OCI-LY7 (cell line): ENCODE measurements at regions not wholly inside any gene's neighbourhood (a gene's known extent, or its start where the extent isn't known, plus 50 kb on each side); places are given as distances from the start of the nearest gene placed in this dataset.

Source experiments
- BruUV-seq: library from RNA; stranded (reverse); fragments of 400-500 nt; replicated peaks from 2 replicates; lab custom pipeline; 2021; lab: Mats Ljungman, UMichigan
- CTCF ChIA-PET: fragments of 300-600 bp; sonication (Branson Sonifier 250); formaldehyde crosslinking; loops from one replicate; lab custom pipeline; 2022; ENCODE audit warnings: antibody characterized with exemption; ENCODE audit not compliant: unreplicated experiment; lab: Charles Lee
- POLR2A ChIA-PET: fragments of 300-600 bp; sonication (Branson Sonifier 250); formaldehyde crosslinking; loops from one replicate; lab custom pipeline; 2022; ENCODE audit warnings: antibody characterized with exemption; lab: Charles Lee
- DNase-seq: peaks from one replicate; pipeline ENCODE4 v3.0.0-alpha.2; 2015; ENCODE audit warnings: low spot score
- H2AFZ ChIP-seq: fragments of 200-600 bp; sonication (generic), shearing (Covaris generic); 2 replicates; pipeline ENCODE4 v1.6.1; 2014; ENCODE audit warnings: mild to moderate bottlenecking, antibody characterized with exemption, low read length, moderate library complexity
- H3K27ac ChIP-seq: fragments of 200-600 bp; sonication (generic); 2 replicates; pipeline ENCODE4 v1.5.1; 2014; ENCODE audit warnings: mixed run types, low read depth, mild to moderate bottlenecking, moderate library complexity, low read length, inconsistent platforms; ENCODE audit not compliant: poor library complexity, severe bottlenecking
- H3K36me3 ChIP-seq: fragments of 200-600 bp; sonication (generic); 2 replicates; pipeline ENCODE4 v1.6.1; 2014; ENCODE audit warnings: mild to moderate bottlenecking, antibody characterized with exemption, low read length, moderate library complexity, mixed read lengths; ENCODE audit not compliant: insufficient read depth
- H3K4me1 ChIP-seq: fragments of 200-600 bp; sonication (generic); 2 replicates; pipeline ENCODE4 v1.5.1; 2014; ENCODE audit warnings: mild to moderate bottlenecking, low read length; ENCODE audit not compliant: insufficient read depth, poor library complexity, severe bottlenecking
- H3K4me2 ChIP-seq: fragments of 200-600 bp; sonication (generic); 2 replicates; pipeline ENCODE4 v1.6.1; 2014; ENCODE audit warnings: mild to moderate bottlenecking, low read length
- H3K4me3 ChIP-seq: fragments of 200-600 bp; sonication (generic); 2 replicates; pipeline ENCODE4 v1.5.1; 2014; ENCODE audit warnings: mild to moderate bottlenecking, low read depth, low read length; ENCODE audit not compliant: poor library complexity, severe bottlenecking
- H3K79me2 ChIP-seq: fragments of 200-600 bp; sonication (generic); 2 replicates; pipeline ENCODE4 v1.6.1; 2016; ENCODE audit warnings: low read depth, mild to moderate bottlenecking, low read length, moderate library complexity, mixed read lengths; ENCODE audit not compliant: insufficient read depth
- H3K9me2 ChIP-seq: fragments of 200-600 bp; sonication (generic); 2 replicates; pipeline ENCODE4 v1.6.1; 2016; ENCODE audit warnings: mild to moderate bottlenecking, low read length, mixed read lengths; ENCODE audit not compliant: insufficient read depth
- H3K9me3 ChIP-seq: fragments of 200-600 bp; sonication (generic); 2 replicates; pipeline ENCODE4 v1.6.1; 2014; ENCODE audit warnings: mild to moderate bottlenecking, mixed run types, low read length, mixed read lengths
- H4K20me1 ChIP-seq: fragments of 200-600 bp; sonication (generic); 2 replicates; pipeline ENCODE4 v1.6.1; 2014; ENCODE audit warnings: mild to moderate bottlenecking, antibody characterized with exemption, low read length, moderate library complexity, mixed read lengths; ENCODE audit not compliant: insufficient read depth
- EZH2phosphoT487 ChIP-seq: fragments of 200-600 bp; sonication (generic); IDR thresholded peaks from 2 replicates; pipeline ENCODE4 v1.6.1; 2018; ENCODE audit warnings: low read depth, borderline replicate concordance, mild to moderate bottlenecking, mixed run types, antibody characterized with exemption, low read length, moderate library complexity, mixed read lengths
- intact Hi-C: fragments of 100-400 bp; cut with micrococcal nuclease; formaldehyde crosslinking; loops from one replicate; pipeline ENCODE4 v1.10.0; 2022; ENCODE audit not compliant: unreplicated experiment
- TF ChIP-seq, protein P1 (sequence below): fragments of 200-600 bp; sonication (generic); conservative IDR thresholded peaks from 2 replicates; pipeline ENCODE4 v1.5.1; 2014; ENCODE audit warnings: mild to moderate bottlenecking, antibody characterized with exemption, low read length, moderate library complexity, mixed read lengths

DNA sequence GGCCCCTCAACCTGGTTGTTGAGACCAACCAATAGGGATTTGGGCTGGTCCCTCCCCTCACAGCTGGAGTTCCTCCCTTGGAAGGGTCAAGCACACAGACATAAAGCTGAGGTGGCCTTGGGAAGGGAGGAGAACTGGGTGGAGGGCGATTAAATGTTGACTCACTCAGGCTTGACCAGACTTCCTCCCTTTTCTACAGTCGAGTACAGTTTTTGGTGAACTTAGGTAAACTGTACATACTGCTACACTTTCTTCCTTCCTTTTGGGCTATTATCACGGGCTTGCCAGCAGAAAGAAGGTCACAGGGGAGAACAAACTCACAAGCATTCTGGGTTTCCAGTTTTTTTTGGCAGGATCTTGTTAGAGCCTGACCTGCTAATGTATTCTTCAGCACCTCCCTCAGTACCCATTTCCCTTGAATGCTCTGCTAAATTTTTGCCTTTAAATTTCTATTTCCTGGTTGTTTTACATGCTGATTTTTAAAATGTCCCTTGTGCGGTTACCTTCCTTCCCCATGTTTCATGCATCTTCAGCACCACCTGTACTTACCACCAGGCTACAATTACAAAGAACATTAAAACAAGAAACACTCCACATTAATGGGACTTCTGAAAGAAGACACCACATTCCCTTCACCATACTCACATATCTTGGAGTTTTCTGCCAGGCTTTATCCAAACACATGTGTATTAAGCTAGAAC lies 135.2 kb upstream of the RASGEF1B start:
- Histone ChIP-seq H3K4me1 (peaks cover 59% of the 10 kb centered on the region), H3K4me3 (peak overlapping the region; percentile 37), H3K9me3 (no peaks in the 10 kb centered on the region), H3K27ac (peak overlapping the region; percentile 76), H4K20me1 (no peaks in the 10 kb centered on the region), H2AFZ (peak overlapping the region; percentile 89), H3K4me2 (peak overlapping the region; percentile 66), H3K36me3 (no peaks in the 10 kb centered on the region), H3K79me2 (no peaks in the 10 kb centered on the region), H3K9me2 (no peaks in the 10 kb centered on the region)
- ChIA-PET POLR2A (interaction anchor here (0.7 to 2.4 kb wide), 8 partner anchors 13 to 49 kb away, joined by 3 to 8 read pairs (median 4); no protein-coding TSS in a partner anchor), CTCF (interaction anchor here (1.0 to 1.3 kb wide), 2 partner anchors 42 to 136 kb away, joined by 3 to 4 read pairs; no protein-coding TSS in a partner anchor)
- BruUV-seq, result no TSS peak
- intact Hi-C loops, result loop anchor here (1.0 to 10.0 kb wide), 2 partner anchors 136 to 238 kb away; partner anchors contain the start of gene RASGEF1B
- no peak for TF ChIP-seq EZH2phosphoT487
- TF ChIP-seq, protein P1, sequence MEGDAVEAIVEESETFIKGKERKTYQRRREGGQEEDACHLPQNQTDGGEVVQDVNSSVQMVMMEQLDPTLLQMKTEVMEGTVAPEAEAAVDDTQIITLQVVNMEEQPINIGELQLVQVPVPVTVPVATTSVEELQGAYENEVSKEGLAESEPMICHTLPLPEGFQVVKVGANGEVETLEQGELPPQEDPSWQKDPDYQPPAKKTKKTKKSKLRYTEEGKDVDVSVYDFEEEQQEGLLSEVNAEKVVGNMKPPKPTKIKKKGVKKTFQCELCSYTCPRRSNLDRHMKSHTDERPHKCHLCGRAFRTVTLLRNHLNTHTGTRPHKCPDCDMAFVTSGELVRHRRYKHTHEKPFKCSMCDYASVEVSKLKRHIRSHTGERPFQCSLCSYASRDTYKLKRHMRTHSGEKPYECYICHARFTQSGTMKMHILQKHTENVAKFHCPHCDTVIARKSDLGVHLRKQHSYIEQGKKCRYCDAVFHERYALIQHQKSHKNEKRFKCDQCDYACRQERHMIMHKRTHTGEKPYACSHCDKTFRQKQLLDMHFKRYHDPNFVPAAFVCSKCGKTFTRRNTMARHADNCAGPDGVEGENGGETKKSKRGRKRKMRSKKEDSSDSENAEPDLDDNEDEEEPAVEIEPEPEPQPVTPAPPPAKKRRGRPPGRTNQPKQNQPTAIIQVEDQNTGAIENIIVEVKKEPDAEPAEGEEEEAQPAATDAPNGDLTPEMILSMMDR, result peak; percentile 40; the same call in 1 of the 2 replicates
- DNase-seq, result peak; percentile 66

DNA sequence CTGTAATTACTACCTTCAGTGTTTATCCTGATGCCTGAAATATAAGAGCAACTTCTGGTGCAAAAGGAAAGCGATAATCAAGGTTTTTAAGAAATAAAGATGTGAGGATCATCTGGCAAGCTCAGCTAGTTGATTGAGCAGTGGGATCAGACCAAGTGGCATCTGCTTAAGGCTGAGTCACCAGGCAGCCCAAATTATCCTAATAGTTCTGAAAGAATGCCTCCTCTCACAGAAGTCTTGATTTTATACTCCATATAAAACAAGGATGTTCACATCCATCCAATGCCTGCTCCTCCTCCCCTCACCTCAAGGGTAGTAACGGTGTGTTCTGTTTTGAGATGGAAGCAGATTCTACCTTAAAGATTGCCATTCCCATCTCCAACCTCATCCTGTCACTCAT lies 134.5 kb upstream of the RASGEF1B start:
- CTCF ChIA-PET, result interaction anchor here (1.0 kb wide), 1 partner anchor 43 kb away, joined by 4 read pairs; no protein-coding TSS in a partner anchor
- Histone ChIP-seq H3K9me3 (no peaks in the 10 kb centered on the region), H3K9me2 (no peaks in the 10 kb centered on the region), H3K4me3 (peak overlapping the region; percentile 37), H2AFZ (peak overlapping the region; percentile 89; the same call in 1 of the 2 replicates), H3K4me1 (peaks cover 52% of the 10 kb centered on the region), H3K27ac (peak overlapping the region; percentile 76), H3K79me2 (no peaks in the 10 kb centered on the region), H4K20me1 (no peaks in the 10 kb centered on the region), H3K36me3 (no peaks in the 10 kb centered on the region), H3K4me2 (peak overlapping the region; percentile 66)
- POLR2A ChIA-PET, result interaction anchor here (0.9 to 2.4 kb wide), 8 partner anchors 14 to 48 kb away, joined by 4 to 8 read pairs (median 4); no protein-coding TSS in a partner anchor
- BruUV-seq, result no TSS peak
- intact Hi-C loops, result loop anchor here (10.0 kb wide), 1 partner anchor 239 kb away; no protein-coding TSS in a partner anchor
- DNase-seq, result no peak
- no peak for TF ChIP-seq EZH2phosphoT487
- TF ChIP-seq, protein P1, result no peak
